Renal pelvis (tissue), 1 donor: ENCODE measurements at regions not wholly inside any gene's neighbourhood (a gene's known extent, or its start where the extent isn't known, plus 50 kb on each side); places are given as distances from the start of the nearest gene placed in this dataset.
"Not testable (repeated sequence)": the region's sequence is repeated elsewhere in the genome, so short reads cannot be mapped to it uniquely, and the experiment has no call there.

Source experiments
- DNase-seq: peaks from one replicate; pipeline ENCODE4 v3.0.0-alpha.2; 2013

GRCh38 chr2:242071377-242071776 lies 201.8 kb downstream of the RTP5 start:
- not testable (repeated sequence) for DNase-seq

GRCh38 chr2:242071936-242072335 lies 202.4 kb downstream of the RTP5 start:
- not testable (repeated sequence) for DNase-seq

- DNase-seq: no peak
These were observed 205.6 kb downstream of the RTP5 start for GRCh38 chr2:242075168-242075567.

GRCh38 chr2:242075696-242076095 lies 206.2 kb downstream of the RTP5 start:
- DNase-seq: no peak

GRCh38 chr2:242076184-242076583 lies 206.7 kb downstream of the RTP5 start:
- not testable (repeated sequence) for DNase-seq

GRCh38 chr2:242078426-242078825 lies 208.9 kb downstream of the RTP5 start:
- not testable (repeated sequence) for DNase-seq

- DNase-seq: not testable (repeated sequence)
These were observed 210.3 kb downstream of the RTP5 start for GRCh38 chr2:242079792-242080191.

GRCh38 chr2:242080575-242081214 lies 211.2 kb downstream of the RTP5 start:
- not testable (repeated sequence) for DNase-seq

- not testable (repeated sequence) for DNase-seq
These were observed 214.5 kb downstream of the RTP5 start for GRCh38 chr2:242084034-242084433.

- DNase-seq: not testable (repeated sequence)
These were observed 215.6 kb downstream of the RTP5 start for GRCh38 chr2:242085024-242085674.

GRCh38 chr2:242085941-242086621 lies 216.6 kb downstream of the RTP5 start:
- DNase-seq: no peak

GRCh38 chr2:242088044-242088443 lies 218.5 kb downstream of the RTP5 start:
- not testable (repeated sequence) for DNase-seq

GRCh38 chr2:242088471-242089212 lies 219.1 kb downstream of the RTP5 start:
- peak; percentile 84 for DNase-seq

GRCh38 chr2:242089213-242089549 lies 219.7 kb downstream of the RTP5 start:
- DNase-seq: not testable (repeated sequence)

- DNase-seq: not testable (repeated sequence)
These were observed 227.7 kb downstream of the RTP5 start for GRCh38 chr2:242097278-242097677.

GRCh38 chr2:242098034-242098433 lies 228.5 kb downstream of the RTP5 start:
- DNase-seq: no peak

- no peak for DNase-seq
These were observed 229.1 kb downstream of the RTP5 start for GRCh38 chr2:242098445-242099128.

- not testable (repeated sequence) for DNase-seq
These were observed 233.6 kb downstream of the RTP5 start for GRCh38 chr2:242103093-242103492.

GRCh38 chr2:242104202-242104956 lies 234.8 kb downstream of the RTP5 start:
- not testable (repeated sequence) for DNase-seq

- DNase-seq: not testable (repeated sequence)
These were observed 237.5 kb downstream of the RTP5 start for GRCh38 chr2:242107065-242107464.
